GM12878 (cell line): ENCODE measurements at regions not wholly inside any gene's neighbourhood (a gene's known extent, or its start where the extent isn't known, plus 50 kb on each side); places are given as distances from the start of the nearest gene placed in this dataset.

Source experiments
- BCLAF1 ChIP-seq: fragments of 450-650 bp; IDR thresholded peaks from 2 replicates; pipeline ENCODE4 v1.6.1; 2017; ENCODE audit warnings: antibody characterized with exemption, mild to moderate bottlenecking, moderate library complexity
- CBX3 ChIP-seq: fragments of 200-600 bp; sonication (generic); IDR thresholded peaks from 2 replicates; pipeline ENCODE4 v1.6.1; 2016; ENCODE audit warnings: low read depth, borderline replicate concordance
- CREB1 ChIP-seq: IDR thresholded peaks from 2 replicates; pipeline ENCODE4 v1.6.1; 2012; ENCODE audit warnings: low read depth, mild to moderate bottlenecking, inconsistent platforms
- CTCF ChIP-seq, 3 experiments: IDR thresholded peaks in 2 of 3; conservative IDR thresholded peaks in 1 of 3; 2 replicates each; pipeline ENCODE4 v1.5.1; 2011; ENCODE audit warnings: low read depth in 3 of 3, low read length in 3 of 3, mild to moderate bottlenecking in 3 of 3, control low read depth in 2 of 3, moderate library complexity in 2 of 3, inconsistent platforms in 1 of 3, mixed read lengths in 1 of 3; ENCODE audit not compliant: control insufficient read depth in 2 of 3, insufficient read depth in 1 of 3; ENCODE audit errors: extremely low read depth in 1 of 3
- EP300 ChIP-seq, 2 experiments: fragments of 150-350 bp in 1 of 2; IDR thresholded peaks; 2 replicates each; pipeline ENCODE4 v1.6.1; 2011 to 2012; ENCODE audit warnings: low read depth in 2 of 2, low read length in 2 of 2, borderline replicate concordance in 1 of 2, improper control_type of control experiment in 1 of 2, inconsistent platforms in 1 of 2; ENCODE audit not compliant: control insufficient read depth in 1 of 2
- KDM1A ChIP-seq: fragments of 200-600 bp; sonication (generic); IDR thresholded peaks from 2 replicates; pipeline ENCODE4 v1.6.1; 2016; ENCODE audit warnings: borderline replicate concordance
- NFYB ChIP-seq: IDR thresholded peaks from 2 replicates; pipeline ENCODE4 v1.6.1; 2011; ENCODE audit warnings: low read depth, mild to moderate bottlenecking, low read length, improper control_type of control experiment, moderate library complexity; ENCODE audit not compliant: insufficient read depth
- PBX3 ChIP-seq: IDR thresholded peaks from 2 replicates; pipeline ENCODE4 v1.6.1; 2011; ENCODE audit warnings: mild to moderate bottlenecking, low read depth, low read length, moderate library complexity; ENCODE audit not compliant: insufficient replicate concordance
- POLR2A ChIP-seq: IDR thresholded peaks from 2 replicates; pipeline ENCODE4 v1.6.1; 2011; ENCODE audit warnings: low read depth, mild to moderate bottlenecking, low read length
- POLR2AphosphoS5 ChIP-seq: IDR thresholded peaks from 2 replicates; pipeline ENCODE4 v1.6.1; 2011; ENCODE audit warnings: mild to moderate bottlenecking, low read length, inconsistent platforms
- RFX5 ChIP-seq: IDR thresholded peaks from 2 replicates; pipeline ENCODE4 v1.6.1; 2011; ENCODE audit warnings: low read depth, low read length, improper control_type of control experiment
- SP1 ChIP-seq: IDR thresholded peaks from one replicate; pipeline ENCODE4 v1.6.1; 2011; ENCODE audit warnings: low read depth, low read length
- YY1 ChIP-seq: IDR thresholded peaks from 2 replicates; pipeline ENCODE4 v1.6.1; 2011; ENCODE audit warnings: low read depth, mild to moderate bottlenecking, low read length

- no peak for TF ChIP-seq RFX5
- TF ChIP-seq POLR2AphosphoS5: no peak
- TF ChIP-seq NFYB: no peak
- no peak for TF ChIP-seq CBX3
- TF ChIP-seq BCLAF1: no peak
- no peak for TF ChIP-seq CREB1
- no peak for TF ChIP-seq YY1
- no peak for TF ChIP-seq POLR2A
- TF ChIP-seq KDM1A: no peak
- TF ChIP-seq SP1: no peak
- no peak for TF ChIP-seq EP300 (IDR thresholded peaks at IDR 0.05; ENCODE audit: borderline replicate concordance in 1 of 2, control insufficient read depth in 1 of 2, low read depth in 2 of 2, low read length in 2 of 2)
- no peak for TF ChIP-seq CTCF (IDR thresholded peaks at IDR 0.05 in 2 of 3, conservative IDR thresholded peaks at IDR 0.05 in 1 of 3; ENCODE audit: control insufficient read depth in 2 of 3, extremely low read depth in 1 of 3, insufficient read depth in 1 of 3, low read depth in 3 of 3, low read length in 3 of 3)
- no peak for TF ChIP-seq PBX3
Measured at GRCh38 chr12:131444220-131445164, 266.4 kb upstream of the SFSWAP start.
